PFSK-1 (cell line): ENCODE measurements at regions not wholly inside any gene's neighbourhood (a gene's known extent, or its start where the extent isn't known, plus 50 kb on each side); places are given as distances from the start of the nearest gene placed in this dataset.

Experiments
- POLR2AphosphoS5 ChIP-seq: IDR thresholded peaks from 2 replicates; pipeline ENCODE4 v1.6.1; 2012; ENCODE audit warnings: low read depth, mild to moderate bottlenecking, control low read depth, low read length, moderate library complexity
- REST ChIP-seq, 2 experiments: IDR thresholded peaks; 2 replicates each; pipeline versions ENCODE4 v1.6.1 to v1.8.0; 2011 to 2012; ENCODE audit warnings: low read depth in 2 of 2, low read length in 2 of 2, control low read depth in 1 of 2, inconsistent platforms in 1 of 2, mild to moderate bottlenecking in 1 of 2, moderate library complexity in 1 of 2; ENCODE audit not compliant: insufficient read depth in 1 of 2
- SIN3A ChIP-seq: IDR thresholded peaks from 2 replicates; pipeline ENCODE4 v1.6.1; 2012; ENCODE audit warnings: mild to moderate bottlenecking, low read length, moderate library complexity, borderline replicate concordance; ENCODE audit not compliant: insufficient read depth
- TAF1 ChIP-seq: IDR thresholded peaks from 2 replicates; pipeline ENCODE4 v1.6.1; 2012; ENCODE audit warnings: low read length, control low read depth, borderline replicate concordance; ENCODE audit not compliant: insufficient read depth

- TF ChIP-seq POLR2AphosphoS5 (no peak), SIN3A (no peak), TAF1 (no peak), REST (IDR thresholded peaks at IDR 0.05; ENCODE audit: insufficient read depth in 1 of 2, low read depth in 2 of 2, low read length in 2 of 2) (no peak)
Observed at GRCh38 chr3:176799675-176800074, 397.6 kb downstream of the TBL1XR1 start.
